OCI-LY1 (cell line): ENCODE measurements at regions not wholly inside any gene's neighbourhood (a gene's known extent, or its start where the extent isn't known, plus 50 kb on each side); places are given as distances from the start of the nearest gene placed in this dataset.

Experiments
- H2AFZ ChIP-seq: fragments of 200-600 bp; sonication (generic), shearing (Covaris generic); 2 replicates; pipeline ENCODE4 v1.6.0; 2014; ENCODE audit warnings: antibody characterized with exemption, mild to moderate bottlenecking, low read length
- H3F3A ChIP-seq: fragments of 200-600 bp; sonication (generic), shearing (Covaris generic); 2 replicates; pipeline ENCODE4 v1.6.0; 2014; ENCODE audit warnings: mild to moderate bottlenecking, antibody characterized with exemption, low read length, moderate library complexity; ENCODE audit not compliant: insufficient read depth
- H3K27ac ChIP-seq: fragments of 200-600 bp; sonication (generic); 2 replicates; pipeline ENCODE4 v1.5.1; 2014; ENCODE audit warnings: low read length, mixed run types, mild to moderate bottlenecking, low read depth; ENCODE audit not compliant: poor library complexity, severe bottlenecking
- H3K27me3 ChIP-seq: fragments of 200-600 bp; sonication (generic); 2 replicates; pipeline ENCODE4 v1.6.0; 2014; ENCODE audit warnings: antibody characterized with exemption, mild to moderate bottlenecking, low read length, moderate library complexity; ENCODE audit not compliant: insufficient read depth
- H3K36me3 ChIP-seq: fragments of 200-600 bp; sonication (generic); 2 replicates; pipeline ENCODE4 v1.6.1; 2014; ENCODE audit warnings: mild to moderate bottlenecking, antibody characterized with exemption, low read length, moderate library complexity, mixed read lengths; ENCODE audit not compliant: insufficient read depth
- H3K4me1 ChIP-seq: fragments of 200-600 bp; sonication (generic); 2 replicates; pipeline ENCODE4 v1.5.1; 2014; ENCODE audit warnings: mild to moderate bottlenecking, low read length, moderate library complexity; ENCODE audit not compliant: insufficient read depth, severe bottlenecking
- H3K4me2 ChIP-seq: fragments of 200-600 bp; sonication (generic), shearing (Covaris generic); 2 replicates; pipeline ENCODE4 v1.6.1; 2014; ENCODE audit warnings: low read length
- H3K4me3 ChIP-seq: fragments of 200-600 bp; sonication (generic); 2 replicates; pipeline ENCODE4 v1.5.1; 2014; ENCODE audit warnings: low read length, low read depth, mild to moderate bottlenecking, mixed read lengths; ENCODE audit not compliant: poor library complexity, severe bottlenecking
- H3K79me2 ChIP-seq: fragments of 200-600 bp; shearing (Covaris generic); 2 replicates; pipeline ENCODE4 v1.6.1; 2016; ENCODE audit warnings: mixed run types, low read length, mixed read lengths; ENCODE audit not compliant: insufficient read depth
- H3K9ac ChIP-seq: fragments of 200-600 bp; sonication (generic), shearing (Covaris generic); 2 replicates; pipeline ENCODE4 v1.6.1; 2014; ENCODE audit warnings: mild to moderate bottlenecking, low read length, mixed read lengths
- H3K9me2 ChIP-seq: fragments of 200-600 bp; sonication (generic), shearing (Covaris generic); 2 replicates; pipeline ENCODE4 v1.6.1; 2014; ENCODE audit warnings: low read depth, mild to moderate bottlenecking, low read length, mixed read lengths
- H3K9me3 ChIP-seq: fragments of 200-600 bp; shearing (Covaris generic); 2 replicates; pipeline ENCODE4 v1.6.1; 2014; ENCODE audit warnings: low read length, mixed read lengths
- H4K20me1 ChIP-seq: fragments of 200-600 bp; sonication (generic), shearing (Covaris generic); 2 replicates; pipeline ENCODE4 v1.6.0; 2016; ENCODE audit warnings: mild to moderate bottlenecking, low read length; ENCODE audit not compliant: insufficient read depth
- EZH2 ChIP-seq: fragments of 200-600 bp; sonication (generic), shearing (Covaris generic); IDR thresholded peaks from 2 replicates; pipeline ENCODE4 v1.8.0; 2017; ENCODE audit warnings: borderline replicate concordance, mixed run types, mild to moderate bottlenecking, antibody characterized with exemption, low read length, moderate library complexity, mixed read lengths
- TF ChIP-seq, protein P1 (sequence below): fragments of 200-600 bp; sonication (generic), shearing (Covaris generic); IDR thresholded peaks from 2 replicates; pipeline ENCODE4 v1.5.1; 2017; ENCODE audit warnings: mild to moderate bottlenecking, antibody characterized with exemption, low read length, moderate library complexity, mixed read lengths

DNA sequence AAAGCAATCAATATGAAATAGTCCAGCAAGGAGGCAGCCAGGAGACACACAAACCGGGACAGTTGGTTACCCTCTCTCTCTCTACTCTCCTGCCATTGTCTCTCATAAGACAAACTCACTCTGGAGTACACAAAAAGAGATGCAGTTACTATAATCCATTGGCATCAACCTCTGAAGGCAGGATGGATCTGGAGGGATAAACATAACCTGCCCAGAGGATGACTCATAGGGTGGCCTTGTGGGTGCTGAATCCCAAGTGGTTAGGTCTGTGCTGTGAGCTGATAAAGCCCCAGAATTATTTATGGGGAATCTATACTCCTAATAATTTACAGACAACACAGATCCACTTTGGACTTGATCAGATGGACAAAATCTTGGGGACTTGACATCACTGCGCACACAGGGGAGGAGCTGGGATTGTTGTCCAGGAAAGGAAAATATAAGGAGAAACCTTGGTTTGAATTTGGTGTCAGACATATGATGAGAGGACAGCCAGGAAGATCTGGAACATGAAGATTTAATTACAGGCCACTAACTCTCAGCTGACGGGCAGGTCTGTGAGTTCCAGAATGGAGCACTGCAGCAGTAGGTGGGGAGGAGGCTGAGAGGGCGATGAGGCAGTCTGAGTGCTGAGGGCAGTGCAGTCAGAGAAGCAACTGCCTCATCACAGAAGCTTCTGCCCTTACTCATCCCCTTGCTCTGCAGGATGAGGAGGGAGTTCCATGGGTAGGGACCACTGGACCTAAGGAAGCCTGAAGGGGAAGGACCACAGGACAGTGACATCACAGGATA lies 113.9 kb upstream of the PRSS58 start:
- H3K36me3 ChIP-seq, result no peaks in the 10 kb centered on the region
- H4K20me1 ChIP-seq, result no peaks in the 10 kb centered on the region
- H3K27ac ChIP-seq, result no peak overlapping the region
- H3K9me3 ChIP-seq, result peaks cover 5% of the 10 kb centered on the region; the same call in 1 of the 2 replicates
- no peak overlapping the region for H3K9ac ChIP-seq
- H2AFZ ChIP-seq, result no peak overlapping the region
- H3K79me2 ChIP-seq, result no peaks in the 10 kb centered on the region
- H3F3A ChIP-seq, result no peaks in the 10 kb centered on the region
- no peaks in the 10 kb centered on the region for H3K4me1 ChIP-seq
- TF ChIP-seq EZH2, result no peak
- TF ChIP-seq, protein P1, sequence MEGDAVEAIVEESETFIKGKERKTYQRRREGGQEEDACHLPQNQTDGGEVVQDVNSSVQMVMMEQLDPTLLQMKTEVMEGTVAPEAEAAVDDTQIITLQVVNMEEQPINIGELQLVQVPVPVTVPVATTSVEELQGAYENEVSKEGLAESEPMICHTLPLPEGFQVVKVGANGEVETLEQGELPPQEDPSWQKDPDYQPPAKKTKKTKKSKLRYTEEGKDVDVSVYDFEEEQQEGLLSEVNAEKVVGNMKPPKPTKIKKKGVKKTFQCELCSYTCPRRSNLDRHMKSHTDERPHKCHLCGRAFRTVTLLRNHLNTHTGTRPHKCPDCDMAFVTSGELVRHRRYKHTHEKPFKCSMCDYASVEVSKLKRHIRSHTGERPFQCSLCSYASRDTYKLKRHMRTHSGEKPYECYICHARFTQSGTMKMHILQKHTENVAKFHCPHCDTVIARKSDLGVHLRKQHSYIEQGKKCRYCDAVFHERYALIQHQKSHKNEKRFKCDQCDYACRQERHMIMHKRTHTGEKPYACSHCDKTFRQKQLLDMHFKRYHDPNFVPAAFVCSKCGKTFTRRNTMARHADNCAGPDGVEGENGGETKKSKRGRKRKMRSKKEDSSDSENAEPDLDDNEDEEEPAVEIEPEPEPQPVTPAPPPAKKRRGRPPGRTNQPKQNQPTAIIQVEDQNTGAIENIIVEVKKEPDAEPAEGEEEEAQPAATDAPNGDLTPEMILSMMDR, result no peak
- no peak overlapping the region for H3K4me2 ChIP-seq
- H3K9me2 ChIP-seq, result no peaks in the 10 kb centered on the region
- no peaks in the 10 kb centered on the region for H3K27me3 ChIP-seq
- H3K4me3 ChIP-seq, result no peak overlapping the region

DNA sequence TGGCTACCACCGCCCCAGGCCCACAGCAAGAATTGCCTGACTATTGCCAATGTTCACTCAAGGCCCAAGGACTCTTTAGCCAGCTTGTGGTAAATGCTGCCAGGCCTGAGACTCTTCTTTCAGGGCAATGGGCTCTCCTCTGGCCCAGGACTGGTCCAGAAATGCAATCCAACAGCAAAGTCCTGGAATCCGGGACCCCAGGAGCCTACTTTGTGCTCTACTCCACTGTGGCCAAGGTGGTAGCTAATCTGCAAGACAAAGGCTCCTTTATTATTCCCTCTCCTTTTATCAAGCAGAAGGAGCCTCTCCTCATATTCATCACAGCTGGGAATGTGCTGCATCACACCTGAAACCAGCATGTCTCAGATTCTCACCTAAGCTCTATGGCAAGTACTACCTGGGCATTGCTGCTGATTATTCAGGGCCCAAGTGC lies 107.6 kb upstream of the PRSS58 start:
- Histone ChIP-seq H3K36me3 (no peaks in the 10 kb centered on the region), H3K4me1 (no peaks in the 10 kb centered on the region), H3K9me2 (no peaks in the 10 kb centered on the region), H4K20me1 (no peaks in the 10 kb centered on the region), H3K4me2 (no peak overlapping the region), H3F3A (no peaks in the 10 kb centered on the region), H3K4me3 (no peak overlapping the region), H3K9me3 (peaks cover 5% of the 10 kb centered on the region; the same call in 1 of the 2 replicates), H2AFZ (no peak overlapping the region), H3K9ac (no peak overlapping the region), H3K27me3 (no peaks in the 10 kb centered on the region; the same call in 1 of the 2 replicates), H3K79me2 (no peaks in the 10 kb centered on the region), H3K27ac (no peak overlapping the region)
- TF ChIP-seq, protein P1, result no peak
- no peak for TF ChIP-seq EZH2

DNA sequence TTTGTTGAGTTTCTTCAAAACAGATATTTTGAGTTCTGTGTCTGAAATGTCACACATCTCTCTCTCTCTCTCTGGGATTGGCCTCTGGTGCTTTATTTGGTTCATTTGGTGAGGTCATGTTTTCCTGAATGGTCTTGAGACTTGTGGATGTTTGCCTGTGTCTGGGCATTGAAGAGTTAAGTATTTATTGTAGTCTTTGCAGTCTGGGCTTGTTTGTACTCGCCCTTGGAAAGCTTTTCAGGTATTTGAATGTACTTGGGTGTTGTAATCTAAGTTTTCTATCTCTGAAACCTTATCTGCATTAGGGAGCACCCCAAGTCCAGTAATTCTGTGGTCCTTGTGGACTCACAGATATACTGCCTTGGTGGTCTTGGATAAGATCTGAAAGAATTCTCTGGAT lies 106.7 kb upstream of the PRSS58 start:
- Histone ChIP-seq H3K9me2 (no peaks in the 10 kb centered on the region), H3K79me2 (no peaks in the 10 kb centered on the region), H3K9me3 (peaks cover 5% of the 10 kb centered on the region; the same call in 1 of the 2 replicates), H3K4me2 (no peak overlapping the region), H4K20me1 (no peaks in the 10 kb centered on the region), H3K27ac (no peak overlapping the region), H3K4me1 (no peaks in the 10 kb centered on the region), H3K4me3 (no peak overlapping the region), H3K36me3 (no peaks in the 10 kb centered on the region), H3K27me3 (no peaks in the 10 kb centered on the region; the same call in 1 of the 2 replicates), H3F3A (no peaks in the 10 kb centered on the region), H3K9ac (no peak overlapping the region), H2AFZ (no peak overlapping the region)
- no peak for TF ChIP-seq EZH2
